ENCODE measurements at regions not wholly inside any gene's neighbourhood (a gene's known extent, or its start where the extent isn't known, plus 50 kb on each side); places are given as distances from the start of the nearest gene placed in this dataset.

DNA sequence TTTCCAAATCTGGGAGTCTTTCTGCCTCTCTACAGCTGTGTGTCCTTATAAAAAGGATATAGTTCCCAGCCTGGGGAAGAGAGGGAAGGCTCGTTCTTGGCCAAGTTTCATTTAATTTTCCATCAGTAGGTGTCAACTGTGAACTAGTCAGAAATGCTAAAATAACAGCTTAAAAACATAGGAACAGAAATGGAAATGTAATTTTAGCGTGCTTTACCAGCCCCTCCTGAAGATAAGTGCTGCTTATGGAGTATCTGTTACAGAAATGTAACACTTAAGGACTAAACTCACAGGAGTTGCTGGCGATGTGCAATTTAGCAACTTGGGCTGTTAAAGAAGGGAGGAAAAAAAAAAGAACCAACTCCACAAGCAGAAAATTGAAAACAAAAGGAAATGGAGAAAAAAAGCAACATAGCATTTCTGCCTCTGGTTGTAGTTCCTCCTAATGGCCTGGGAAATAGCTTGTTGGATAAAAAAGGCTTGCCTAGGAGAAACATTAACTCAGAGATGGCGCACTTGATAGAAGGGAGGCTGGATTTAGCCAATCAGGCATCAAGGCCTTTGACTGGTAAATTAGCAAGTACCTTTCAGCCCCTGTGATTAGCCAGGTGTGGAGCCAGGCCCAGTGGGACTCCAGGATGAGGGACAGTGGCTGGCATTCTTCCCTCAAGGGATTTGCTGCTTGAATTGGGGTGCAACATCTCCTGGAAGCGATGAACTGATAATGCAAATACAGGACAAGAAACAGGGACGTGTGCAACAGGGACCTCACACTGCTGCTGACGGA, 84.3 kb downstream of the RPLP1 start:
- POLR2A ChIA-PET: no interaction called here
- CTCF ChIA-PET: interaction anchor here (0.5 to 0.9 kb wide), 3 partner anchors 27 to 375 kb away, joined by 3 to 8 read pairs (median 5); no protein-coding TSS in a partner anchor
- DNase-seq (ENCODE audit: extremely low spot score): no peak
- no peak for TF ChIP-seq BHLHE40 (IDR thresholded peaks at IDR 0.05; ENCODE audit: borderline replicate concordance)
- TF ChIP-seq FOXK2 (IDR thresholded peaks at IDR 0.05): no peak

DNA sequence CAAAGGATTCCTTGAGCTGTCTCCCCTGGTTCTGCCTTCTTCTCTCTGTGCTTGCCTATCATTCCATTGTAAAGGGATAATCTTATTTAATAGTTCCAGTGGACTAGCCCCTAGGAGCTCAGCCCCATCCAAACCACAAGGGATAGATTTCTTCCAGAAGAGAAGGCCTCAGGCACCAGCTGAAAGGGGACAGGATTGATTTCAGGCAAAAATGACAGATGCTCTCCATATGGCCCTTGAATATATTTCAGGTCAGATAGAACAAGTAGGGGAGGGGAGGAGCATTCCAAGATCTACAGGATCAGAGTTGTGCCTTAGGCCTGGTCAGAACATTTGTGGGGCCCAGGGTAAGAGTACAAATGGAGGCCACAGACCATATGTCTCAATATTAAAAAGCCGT, 85.3 kb downstream of the RPLP1 start:
- no peak for TF ChIP-seq PKNOX1 (IDR thresholded peaks at IDR 0.05)
- no peak for DNase-seq (ENCODE audit: extremely low spot score)
- ChIA-PET POLR2A (no interaction called here), CTCF (interaction anchor here (0.5 kb wide), 1 partner anchor 102 kb away, joined by 5 read pairs; no protein-coding TSS in a partner anchor)

- CTCF ChIA-PET: no interaction called here
- POLR2A ChIA-PET: no interaction called here
- TF ChIP-seq FOXA1 (IDR thresholded peaks at IDR 0.05): no peak
- TF ChIP-seq NFRKB (IDR thresholded peaks at IDR 0.05): no peak
- TF ChIP-seq TARDBP (IDR thresholded peaks at IDR 0.05): no peak
- no peak for DNase-seq (ENCODE audit: extremely low spot score)
These were observed 85.8 kb downstream of the RPLP1 start for GRCh38 chr15:69538379-69538778.

DNA sequence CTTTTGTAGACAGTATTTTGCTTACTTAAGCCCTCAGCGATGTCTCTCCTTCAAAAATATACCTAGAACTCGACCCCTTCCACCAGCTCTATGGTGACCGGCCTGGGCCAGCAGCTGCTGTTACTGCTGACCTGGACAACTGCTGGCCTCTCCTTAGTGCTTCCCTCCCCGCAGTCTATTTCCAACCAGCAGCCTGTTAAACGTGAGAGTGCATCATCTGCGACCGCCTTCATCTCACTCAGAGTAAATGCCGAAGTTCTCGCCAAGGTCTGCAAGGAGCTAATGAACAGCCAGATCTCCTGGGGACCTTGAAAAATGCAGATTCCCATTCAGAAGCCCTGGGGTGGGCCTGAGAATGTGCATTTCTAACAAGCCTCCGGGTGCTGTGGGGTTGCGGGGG, 86.7 kb downstream of the RPLP1 start:
- TF ChIP-seq SUZ12 (IDR thresholded peaks at IDR 0.05) (no peak), FOXM1 (IDR thresholded peaks at IDR 0.05; ENCODE audit: borderline replicate concordance) (no peak), FOXK2 (IDR thresholded peaks at IDR 0.05) (no peak), L3MBTL2 (conservative IDR thresholded peaks at IDR 0.05) (no peak), ELF4 (IDR thresholded peaks at IDR 0.05) (no peak), ARNT (IDR thresholded peaks at IDR 0.05) (no peak), PKNOX1 (IDR thresholded peaks at IDR 0.05) (no peak), LEF1 (IDR thresholded peaks at IDR 0.05; ENCODE audit: borderline replicate concordance) (no peak), ZNF384 (IDR thresholded peaks at IDR 0.05) (no peak), FOXA1 (IDR thresholded peaks at IDR 0.05) (no peak), CTBP1 (IDR thresholded peaks at IDR 0.05; ENCODE audit: borderline replicate concordance) (no peak), SP1 (IDR thresholded peaks at IDR 0.05) (no peak), HDGF (IDR thresholded peaks at IDR 0.05; ENCODE audit: borderline replicate concordance) (no peak), NFRKB (IDR thresholded peaks at IDR 0.05) (no peak)
- CTCF ChIA-PET: no interaction called here
- POLR2A ChIA-PET: no interaction called here
- no peak for DNase-seq (ENCODE audit: extremely low spot score)

- TF ChIP-seq HDGF (IDR thresholded peaks at IDR 0.05; ENCODE audit: borderline replicate concordance) (no peak), FOXK2 (IDR thresholded peaks at IDR 0.05) (no peak), CTBP1 (IDR thresholded peaks at IDR 0.05; ENCODE audit: borderline replicate concordance) (no peak), FOXM1 (IDR thresholded peaks at IDR 0.05; ENCODE audit: borderline replicate concordance) (no peak), ARNT (IDR thresholded peaks at IDR 0.05) (no peak), TARDBP (IDR thresholded peaks at IDR 0.05) (no peak), FOXA1 (IDR thresholded peaks at IDR 0.05) (no peak)
- POLR2A ChIA-PET: no interaction called here
- CTCF ChIA-PET: no interaction called here
- no peak for DNase-seq (ENCODE audit: extremely low spot score)
These were observed 88.0 kb downstream of the RPLP1 start for GRCh38 chr15:69540622-69541021.

DNA sequence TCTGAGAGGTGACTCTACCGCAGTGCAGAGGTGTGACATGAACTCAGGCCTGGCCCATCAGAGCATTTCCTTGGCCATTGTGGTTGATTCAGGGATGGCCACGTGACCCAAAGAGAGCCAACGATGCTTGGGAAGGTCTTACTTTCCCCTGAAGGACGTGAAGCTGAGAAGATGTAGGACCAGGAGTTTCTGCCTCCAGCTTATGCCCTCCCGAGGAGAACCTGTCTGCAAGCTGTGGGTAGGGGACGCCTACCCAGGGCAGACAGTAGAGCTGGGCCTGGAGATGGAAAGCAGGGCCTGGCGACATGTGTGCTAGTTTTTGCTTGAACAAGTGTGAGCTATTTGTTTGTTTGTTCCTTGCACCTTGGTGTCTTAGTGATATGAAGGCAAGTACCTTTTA, 89.4 kb downstream of the RPLP1 start:
- no peak for DNase-seq (ENCODE audit: extremely low spot score)
- CTCF ChIA-PET: no interaction called here
- POLR2A ChIA-PET: no interaction called here
- no peak for TF ChIP-seq HDGF (IDR thresholded peaks at IDR 0.05; ENCODE audit: borderline replicate concordance)
- TF ChIP-seq FOXA1 (IDR thresholded peaks at IDR 0.05): no peak
- TF ChIP-seq ARNT (IDR thresholded peaks at IDR 0.05): no peak
- no peak for TF ChIP-seq SUZ12 (IDR thresholded peaks at IDR 0.05)
- no peak for TF ChIP-seq BHLHE40 (IDR thresholded peaks at IDR 0.05; ENCODE audit: borderline replicate concordance)
- TF ChIP-seq FOXK2 (IDR thresholded peaks at IDR 0.05): no peak
- no peak for TF ChIP-seq TARDBP (IDR thresholded peaks at IDR 0.05)
- no peak for TF ChIP-seq LEF1 (IDR thresholded peaks at IDR 0.05; ENCODE audit: borderline replicate concordance)
- TF ChIP-seq FOXM1 (IDR thresholded peaks at IDR 0.05; ENCODE audit: borderline replicate concordance): no peak
- no peak for TF ChIP-seq SP1 (IDR thresholded peaks at IDR 0.05)
- TF ChIP-seq CTBP1 (IDR thresholded peaks at IDR 0.05; ENCODE audit: borderline replicate concordance): no peak
- TF ChIP-seq PKNOX1 (IDR thresholded peaks at IDR 0.05): no peak
- no peak for TF ChIP-seq NFRKB (IDR thresholded peaks at IDR 0.05)
- no peak for TF ChIP-seq L3MBTL2 (conservative IDR thresholded peaks at IDR 0.05)
- no peak for TF ChIP-seq ZNF384 (IDR thresholded peaks at IDR 0.05)
- TF ChIP-seq ELF4 (IDR thresholded peaks at IDR 0.05): no peak

All from HEK293T (cell line).